ENCODE measurements at regions not wholly inside any gene's neighbourhood (a gene's known extent, or its start where the extent isn't known, plus 50 kb on each side); places are given as distances from the start of the nearest gene placed in this dataset.

DNA sequence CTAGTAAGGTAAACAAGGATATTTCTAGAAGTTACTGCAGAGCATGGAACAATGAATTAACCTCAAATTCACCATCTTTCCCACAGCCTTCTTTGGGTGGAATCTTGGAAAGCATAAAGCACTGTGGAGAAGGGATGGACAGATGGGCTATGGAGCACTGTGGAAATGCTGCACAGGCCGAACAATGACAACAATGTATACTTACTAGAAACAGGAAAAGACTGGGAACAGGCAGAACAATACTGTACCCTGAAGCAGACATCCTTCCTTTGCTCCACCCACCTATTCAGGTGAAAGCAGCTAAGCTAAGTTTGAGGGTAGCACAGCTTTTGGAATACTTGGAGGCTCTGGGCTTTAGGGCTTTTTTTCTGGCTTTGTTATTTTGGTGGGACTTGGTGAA lies 250.6 kb upstream of the KLF8 start:
- WGBS, 2 donors = 52 to 92% methylated on average over 1 of the region's 1 CpG
- no peak for DNase-seq (ENCODE audit: low spot score in 2 of 2)
- no peak overlapping the region for H3K4me3 ChIP-seq (ENCODE audit: low read depth, poor library complexity, severe bottlenecking)
- intact Hi-C loops (cut with DNase I; ENCODE audit: low total_unique reads) = no loop called here
- TF ChIP-seq CTCF (IDR thresholded peaks at IDR 0.05) (no peak), POLR2A (IDR thresholded peaks at IDR 0.05) (no peak)

- no peak overlapping the region for H3K4me3 ChIP-seq (ENCODE audit: low read depth, poor library complexity, severe bottlenecking)
- intact Hi-C loops (cut with DNase I; ENCODE audit: low total_unique reads) = no loop called here
- TF ChIP-seq POLR2A (IDR thresholded peaks at IDR 0.05) (no peak), CTCF (IDR thresholded peaks at IDR 0.05) (no peak)
- no peak for DNase-seq (ENCODE audit: low spot score in 2 of 2)
- 69% methylated on average over 3 of the region's 3 CpGs; no CpG with 5 or more reads in 1 of the 2 donors for WGBS, 2 donors
Measured at GRCh38 chrX:55996649-55997048, 235.5 kb upstream of the KLF8 start.

- intact Hi-C loops (cut with DNase I; ENCODE audit: low total_unique reads) = no loop called here
- WGBS, 2 donors = 11 to 13% methylated on average over 1 of the region's 1 CpG
- no peak for TF ChIP-seq POLR2A (IDR thresholded peaks at IDR 0.05)
- H3K4me3 ChIP-seq (ENCODE audit: low read depth, poor library complexity, severe bottlenecking) = no peak overlapping the region
- DNase-seq (ENCODE audit: low spot score in 2 of 2) = no peak
Measured at GRCh38 chrX:56000174-56000573, 232.0 kb upstream of the KLF8 start.

- intact Hi-C loops (cut with DNase I; ENCODE audit: low total_unique reads) = no loop called here
- no peak for DNase-seq (ENCODE audit: low spot score in 2 of 2)
- H3K4me3 ChIP-seq (ENCODE audit: low read depth, poor library complexity, severe bottlenecking) = no peak overlapping the region
- TF ChIP-seq CTCF (IDR thresholded peaks at IDR 0.05) (no peak), POLR2A (IDR thresholded peaks at IDR 0.05) (no peak)
Measured at GRCh38 chrX:56000729-56001128, 231.4 kb upstream of the KLF8 start.

GRCh38 chrX:56025872-56026571 lies 206.1 kb upstream of the KLF8 start:
- no peak overlapping the region for H3K4me3 ChIP-seq (ENCODE audit: low read depth, poor library complexity, severe bottlenecking)
- intact Hi-C loops (cut with DNase I; ENCODE audit: low total_unique reads) = no loop called here
- DNase-seq (ENCODE audit: low spot score in 2 of 2) = no peak
- WGBS, 2 donors = 78 to 97% methylated on average over 11 of the region's 11 CpGs
- TF ChIP-seq POLR2A (IDR thresholded peaks at IDR 0.05) (no peak), CTCF (IDR thresholded peaks at IDR 0.05) (no peak)

GRCh38 chrX:56026815-56027214 lies 205.3 kb upstream of the KLF8 start:
- TF ChIP-seq POLR2A (IDR thresholded peaks at IDR 0.05) (no peak), CTCF (IDR thresholded peaks at IDR 0.05) (no peak)
- intact Hi-C loops (cut with DNase I; ENCODE audit: low total_unique reads) = no loop called here
- H3K4me3 ChIP-seq (ENCODE audit: low read depth, poor library complexity, severe bottlenecking) = no peak overlapping the region
- WGBS, 2 donors = 77% methylated on average over 4 of the region's 4 CpGs; no CpG with 5 or more reads in 1 of the 2 donors
- DNase-seq (ENCODE audit: low spot score in 2 of 2) = no peak

All from lower leg skin (tissue), 4 donors.